Stimulated activated CD4-positive, alpha-beta T cell treated with anti-CD3 and anti-CD28 coated beads, Interleukin-1b, Interleukin-23, amount 100 ng/mL, for 48 hours (primary cell): ENCODE measurements at regions not wholly inside any gene's neighbourhood (a gene's known extent, or its start where the extent isn't known, plus 50 kb on each side); places are given as distances from the start of the nearest gene placed in this dataset.

Experiments used
- DNase-seq: peaks from one replicate; pipeline ENCODE4 v3.0.0-alpha.2; 2020

GRCh38 chr11:130814440-130815096 is 101.7 kb downstream of the SNX19 start:
- no peak for DNase-seq

GRCh38 chr11:130815097-130815802 is 101.0 kb downstream of the SNX19 start:
- DNase-seq: no peak

- DNase-seq: no peak
Measured at GRCh38 chr11:130815956-130816355, 100.3 kb downstream of the SNX19 start.

- DNase-seq: no peak
Measured at GRCh38 chr11:130816546-130817329, 99.5 kb downstream of the SNX19 start.

GRCh38 chr11:130817330-130817944 is 98.8 kb downstream of the SNX19 start:
- no peak for DNase-seq

GRCh38 chr11:130819625-130820024 is 96.7 kb downstream of the SNX19 start:
- no peak for DNase-seq
